H9 (cell line): ENCODE measurements at regions not wholly inside any gene's neighbourhood (a gene's known extent, or its start where the extent isn't known, plus 50 kb on each side); places are given as distances from the start of the nearest gene placed in this dataset.

Experiments
- DNase-seq: peaks from one replicate; pipeline ENCODE4 v3.0.0-alpha.2; 2017
- H2AFZ ChIP-seq: one replicate; pipeline ENCODE4 v1.6.1; 2013; ENCODE audit warnings: mild to moderate bottlenecking, low read length, control low read depth, moderate library complexity
- H2AK5ac ChIP-seq: 2 replicates; pipeline ENCODE4 v1.6.1; 2013; ENCODE audit warnings: low read length, control low read depth, mixed read lengths; ENCODE audit not compliant: insufficient read length
- H2BK120ac ChIP-seq: one replicate; pipeline ENCODE4 v1.6.1; 2013; ENCODE audit warnings: low read depth, mild to moderate bottlenecking, low read length, control low read depth, inconsistent platforms; ENCODE audit not compliant: poor library complexity, severe bottlenecking
- H2BK12ac ChIP-seq: 2 replicates; pipeline ENCODE4 v1.6.1; 2013; ENCODE audit warnings: low read length, control low read depth, mixed read lengths, low read depth; ENCODE audit not compliant: insufficient read length
- H2BK15ac ChIP-seq: 2 replicates; pipeline ENCODE4 v1.6.1; 2013; ENCODE audit warnings: low read depth, low read length, control low read depth
- H2BK20ac ChIP-seq: one replicate; pipeline ENCODE4 v1.6.1; 2013; ENCODE audit warnings: low read depth, mild to moderate bottlenecking, low read length, control low read depth, inconsistent platforms; ENCODE audit not compliant: poor library complexity, severe bottlenecking
- H2BK5ac ChIP-seq: 2 replicates; pipeline ENCODE4 v1.6.1; 2013; ENCODE audit warnings: low read length, control low read depth, mixed read lengths; ENCODE audit not compliant: insufficient read length
- H3K14ac ChIP-seq: 2 replicates; pipeline ENCODE4 v1.6.1; 2013; ENCODE audit warnings: low read length, control low read depth; ENCODE audit not compliant: insufficient read depth
- H3K18ac ChIP-seq: 2 replicates; pipeline ENCODE4 v1.6.1; 2013; ENCODE audit warnings: low read depth, mild to moderate bottlenecking, mixed read lengths, low read length, control low read depth; ENCODE audit not compliant: insufficient read length
- H3K23ac ChIP-seq: 2 replicates; pipeline ENCODE4 v1.6.1; 2013; ENCODE audit warnings: low read length, control low read depth, mixed read lengths, low read depth; ENCODE audit not compliant: insufficient read length
- H3K23me2 ChIP-seq: 2 replicates; pipeline ENCODE4 v1.6.1; 2013; ENCODE audit warnings: low read depth, mild to moderate bottlenecking, mixed read lengths, low read length, control low read depth; ENCODE audit not compliant: insufficient read length, poor library complexity, severe bottlenecking
- H3K27ac ChIP-seq: 2 replicates; pipeline ENCODE4 v1.5.1; 2013; ENCODE audit warnings: low read length, control low read depth, mixed read lengths, low read depth; ENCODE audit not compliant: insufficient read length
- H3K27me3 ChIP-seq: 2 replicates; pipeline ENCODE4 v1.6.1; 2013; ENCODE audit warnings: low read length, control low read depth, inconsistent platforms; ENCODE audit not compliant: insufficient read depth
- H3K4ac ChIP-seq: 2 replicates; pipeline ENCODE4 v1.6.1; 2013; ENCODE audit warnings: low read depth, mild to moderate bottlenecking, control low read depth, inconsistent platforms, low read length, moderate library complexity
- H3K4me1 ChIP-seq: 2 replicates; pipeline ENCODE4 v1.6.1; 2013; ENCODE audit warnings: low read length, control low read depth, inconsistent platforms; ENCODE audit not compliant: insufficient read depth
- H3K4me2 ChIP-seq: 2 replicates; pipeline ENCODE4 v1.6.1; 2013; ENCODE audit warnings: low read length, control low read depth, mixed read lengths; ENCODE audit not compliant: insufficient read length, insufficient read depth
- H3K56ac ChIP-seq: 2 replicates; pipeline ENCODE4 v1.6.1; 2013; ENCODE audit warnings: low read depth, mild to moderate bottlenecking, mixed read lengths, low read length, control low read depth; ENCODE audit not compliant: insufficient read length
- H3K79me1 ChIP-seq: 2 replicates; pipeline ENCODE4 v1.6.1; 2013; ENCODE audit warnings: low read depth, mild to moderate bottlenecking, moderate library complexity, low read length, control low read depth, inconsistent platforms; ENCODE audit not compliant: insufficient read depth, poor library complexity, severe bottlenecking
- H3K79me2 ChIP-seq: 2 replicates; pipeline ENCODE4 v1.6.1; 2013; ENCODE audit warnings: low read length, control low read depth, inconsistent platforms; ENCODE audit not compliant: insufficient read depth
- H3K9ac ChIP-seq: 2 replicates; pipeline ENCODE4 v1.6.1; 2013; ENCODE audit warnings: low read length, control low read depth, mixed read lengths; ENCODE audit not compliant: insufficient read length; ENCODE audit errors: extremely low read depth
- H3K9me3 ChIP-seq: one replicate; pipeline ENCODE4 v1.6.1; 2013; ENCODE audit warnings: low read depth, low read length, inconsistent platforms; ENCODE audit not compliant: control insufficient read depth
- H3T11ph ChIP-seq: one replicate; pipeline ENCODE4 v1.6.1; 2013; ENCODE audit warnings: mild to moderate bottlenecking, low read length, control low read depth, inconsistent platforms
- H4K20me1 ChIP-seq: one replicate; pipeline ENCODE4 v1.6.1; 2013; ENCODE audit not compliant: control insufficient read depth, insufficient read length, insufficient read depth
- H4K5ac ChIP-seq: 2 replicates; pipeline ENCODE4 v1.6.1; 2013; ENCODE audit warnings: low read depth, mild to moderate bottlenecking, mixed read lengths, low read length, control low read depth; ENCODE audit not compliant: insufficient read length
- H4K8ac ChIP-seq: replicated peaks from 2 replicates; pipeline ENCODE4 v1.6.1; 2013; ENCODE audit warnings: low read length, control low read depth, mixed read lengths, low read depth; ENCODE audit not compliant: insufficient read length
- H4K91ac ChIP-seq: 2 replicates; pipeline ENCODE4 v1.6.1; 2013; ENCODE audit warnings: low read depth, mild to moderate bottlenecking, moderate library complexity, mixed read lengths, low read length, control low read depth; ENCODE audit not compliant: insufficient read length
- H3K27ac Mint-ChIP-seq, 3 experiments: 2 replicates in 2 of 3; 3 replicates in 1 of 3; pipeline ENCODE4 v1.8.0; 2020 to 2021; ENCODE audit warnings: mixed read lengths in 3 of 3, mild to moderate bottlenecking in 1 of 3, moderate library complexity in 1 of 3
- H3K27me3 Mint-ChIP-seq: 2 replicates; pipeline ENCODE4 v1.8.0; 2021; ENCODE audit warnings: low read depth, mild to moderate bottlenecking, moderate library complexity, mixed read lengths
- H3K36me3 Mint-ChIP-seq, 3 experiments: 2 replicates in 2 of 3; 3 replicates in 1 of 3; pipeline ENCODE4 v1.8.0; 2020 to 2021; ENCODE audit warnings: low read depth in 3 of 3, mixed read lengths in 3 of 3; ENCODE audit not compliant: insufficient read depth in 1 of 3
- H3K4me1 Mint-ChIP-seq, 2 experiments: 2 replicates each; pipeline ENCODE4 v1.8.0; 2020; ENCODE audit warnings: mixed read lengths in 2 of 2
- H3K4me3 Mint-ChIP-seq, 2 experiments: 2 replicates in 1 of 2; 3 replicates in 1 of 2; pipeline ENCODE4 v1.8.0; 2020 to 2021; ENCODE audit warnings: mild to moderate bottlenecking in 2 of 2, mixed read lengths in 2 of 2, moderate library complexity in 1 of 2
- H3K9me3 Mint-ChIP-seq, 2 experiments: 2 replicates in 1 of 2; 3 replicates in 1 of 2; pipeline ENCODE4 v1.8.0; 2020; ENCODE audit warnings: mild to moderate bottlenecking in 2 of 2, mixed read lengths in 2 of 2, moderate library complexity in 1 of 2
- CTCF ChIP-seq: fragments of 200-600 bp; sonication (generic); conservative IDR thresholded peaks from 3 replicates; pipeline ENCODE4 v1.8.0; 2021; ENCODE audit warnings: antibody characterized with exemption, mild to moderate bottlenecking
- WGBS: extraction: QIAGEN DNeasy Blood & Tissue Kit; methylation state at CpG from one replicate; pipeline ENCODE4 v1.1.7; 2013; ENCODE audit warnings: missing lambda C conversion rate, low lambda C conversion rate, mixed read lengths; ENCODE audit not compliant: insufficient read length; ENCODE audit errors: extremely low coverage; 5-methylcytosine and 5-hydroxymethylcytosine counted together

GRCh38 chr4:81854406-81854805, 382.7 kb upstream of the RASGEF1B start:
- no peak overlapping the region for H4K8ac ChIP-seq
- H3K9ac ChIP-seq, result no peak overlapping the region
- Mint-ChIP-seq H3K27ac (no peak overlapping the region), H3K4me1 (peaks cover 3 to 5% of the 10 kb centered on the region in 2 experiments), H3K27me3 (peaks cover 2% of the 10 kb centered on the region; the same call in 1 of the 2 replicates), H3K36me3 (peaks cover 23 to 33% (median 29%) of the 10 kb centered on the region in 3 experiments), H3K4me3 (no peak overlapping the region), H3K9me3 (peaks cover 32 to 46% of the 10 kb centered on the region in 2 experiments)
- H3K18ac ChIP-seq, result no peak overlapping the region
- H3K56ac ChIP-seq, result no peak overlapping the region
- no peak overlapping the region for H3K14ac ChIP-seq
- H4K5ac ChIP-seq, result no peak overlapping the region
- no peak for DNase-seq
- H2BK5ac ChIP-seq, result no peak overlapping the region
- H2BK12ac ChIP-seq, result no peak overlapping the region
- H3K9me3 ChIP-seq, result no peaks in the 10 kb centered on the region
- no peak overlapping the region for H2BK15ac ChIP-seq
- H3K27me3 ChIP-seq, result no peaks in the 10 kb centered on the region
- no peaks in the 10 kb centered on the region for H3K79me2 ChIP-seq
- H4K91ac ChIP-seq, result no peak overlapping the region
- TF ChIP-seq CTCF, result no peak
- no peak overlapping the region for H3K27ac ChIP-seq
- no peak overlapping the region for H2BK120ac ChIP-seq
- H3T11ph ChIP-seq, result no peak overlapping the region
- no peaks in the 10 kb centered on the region for H3K23me2 ChIP-seq
- no peaks in the 10 kb centered on the region for H4K20me1 ChIP-seq
- H3K23ac ChIP-seq, result no peak overlapping the region
- WGBS, result no CpG with 5 or more reads among the region's 1 CpG
- H3K4me2 ChIP-seq, result no peak overlapping the region
- H2AK5ac ChIP-seq, result no peak overlapping the region
- no peaks in the 10 kb centered on the region for H3K79me1 ChIP-seq
- H3K4me1 ChIP-seq, result no peaks in the 10 kb centered on the region
- no peak overlapping the region for H2AFZ ChIP-seq
- no peak overlapping the region for H3K4ac ChIP-seq
- H2BK20ac ChIP-seq, result no peak overlapping the region
